PFSK-1 (cell line): ENCODE measurements at regions not wholly inside any gene's neighbourhood (a gene's known extent, or its start where the extent isn't known, plus 50 kb on each side); places are given as distances from the start of the nearest gene placed in this dataset.

ENCODE experiments used
- FOXP2 ChIP-seq: optimal IDR thresholded peaks from 2 replicates; pipeline ENCODE3; 2011; ENCODE audit warnings: borderline replicate concordance, control low read depth, inconsistent platforms; ENCODE audit not compliant: insufficient read depth; ENCODE audit errors: extremely low read length, extremely low read depth
- POLR2AphosphoS5 ChIP-seq: IDR thresholded peaks from 2 replicates; pipeline ENCODE4 v1.6.1; 2012; ENCODE audit warnings: low read depth, mild to moderate bottlenecking, control low read depth, low read length, moderate library complexity
- REST ChIP-seq, 2 experiments: IDR thresholded peaks; 2 replicates each; pipeline versions ENCODE4 v1.6.1 to v1.8.0; 2011 to 2012; ENCODE audit warnings: low read depth in 2 of 2, low read length in 2 of 2, control low read depth in 1 of 2, inconsistent platforms in 1 of 2, mild to moderate bottlenecking in 1 of 2, moderate library complexity in 1 of 2; ENCODE audit not compliant: insufficient read depth in 1 of 2
- SIN3A ChIP-seq: IDR thresholded peaks from 2 replicates; pipeline ENCODE4 v1.6.1; 2012; ENCODE audit warnings: mild to moderate bottlenecking, low read length, moderate library complexity, borderline replicate concordance; ENCODE audit not compliant: insufficient read depth
- TAF1 ChIP-seq: IDR thresholded peaks from 2 replicates; pipeline ENCODE4 v1.6.1; 2012; ENCODE audit warnings: low read length, control low read depth, borderline replicate concordance; ENCODE audit not compliant: insufficient read depth

- TF ChIP-seq POLR2AphosphoS5 (no peak), SIN3A (no peak), FOXP2 (no peak), TAF1 (no peak), REST (IDR thresholded peaks at IDR 0.05; ENCODE audit: insufficient read depth in 1 of 2, low read depth in 2 of 2, low read length in 2 of 2) (no peak)
Observed at GRCh38 chr4:156499684-156500083, 471.9 kb downstream of the PDGFC start.
